ENCODE measurements at regions not wholly inside any gene's neighbourhood (a gene's known extent, or its start where the extent isn't known, plus 50 kb on each side); places are given as distances from the start of the nearest gene placed in this dataset.

DNA sequence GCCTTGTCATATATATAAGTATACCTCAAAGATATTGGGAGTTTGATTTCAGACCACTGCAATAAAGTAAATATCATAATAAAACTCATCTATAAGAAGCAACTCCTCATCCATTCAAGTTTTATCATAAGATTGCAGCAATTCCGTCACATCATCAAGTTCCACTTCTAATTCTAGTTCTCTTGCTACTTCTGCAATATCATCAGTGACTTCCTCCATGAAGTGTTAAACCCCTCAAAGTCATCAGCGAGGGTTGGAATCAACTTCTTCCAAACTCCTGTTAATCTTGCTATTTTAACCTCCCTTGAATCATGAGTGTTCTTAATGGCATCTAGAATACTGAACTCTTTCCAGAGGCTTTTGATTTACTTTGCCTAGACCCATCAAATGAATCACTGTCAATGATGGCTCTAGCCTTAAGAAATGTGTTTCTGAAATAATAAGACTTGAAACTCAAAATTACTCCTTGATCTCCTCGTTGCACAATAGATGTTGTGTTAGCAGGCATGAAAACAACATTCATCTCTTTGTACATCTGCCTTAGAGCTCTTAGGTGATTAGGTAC is 88.3 kb downstream of the RPE65 start:
- Histone ChIP-seq H3K4me1 (no peaks in the 10 kb centered on the region), H3K4me3 (replicated peaks in 1 of 3) (no peak overlapping the region), H3K27me3 (no peaks in the 10 kb centered on the region), H3K27ac (no peak overlapping the region), H3K36me3 (no peaks in the 10 kb centered on the region), H3K9me3 (no peaks in the 10 kb centered on the region)
- DNase-seq: no peak
- TF ChIP-seq, protein P1, sequence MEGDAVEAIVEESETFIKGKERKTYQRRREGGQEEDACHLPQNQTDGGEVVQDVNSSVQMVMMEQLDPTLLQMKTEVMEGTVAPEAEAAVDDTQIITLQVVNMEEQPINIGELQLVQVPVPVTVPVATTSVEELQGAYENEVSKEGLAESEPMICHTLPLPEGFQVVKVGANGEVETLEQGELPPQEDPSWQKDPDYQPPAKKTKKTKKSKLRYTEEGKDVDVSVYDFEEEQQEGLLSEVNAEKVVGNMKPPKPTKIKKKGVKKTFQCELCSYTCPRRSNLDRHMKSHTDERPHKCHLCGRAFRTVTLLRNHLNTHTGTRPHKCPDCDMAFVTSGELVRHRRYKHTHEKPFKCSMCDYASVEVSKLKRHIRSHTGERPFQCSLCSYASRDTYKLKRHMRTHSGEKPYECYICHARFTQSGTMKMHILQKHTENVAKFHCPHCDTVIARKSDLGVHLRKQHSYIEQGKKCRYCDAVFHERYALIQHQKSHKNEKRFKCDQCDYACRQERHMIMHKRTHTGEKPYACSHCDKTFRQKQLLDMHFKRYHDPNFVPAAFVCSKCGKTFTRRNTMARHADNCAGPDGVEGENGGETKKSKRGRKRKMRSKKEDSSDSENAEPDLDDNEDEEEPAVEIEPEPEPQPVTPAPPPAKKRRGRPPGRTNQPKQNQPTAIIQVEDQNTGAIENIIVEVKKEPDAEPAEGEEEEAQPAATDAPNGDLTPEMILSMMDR (IDR thresholded peaks at IDR 0.05): no peak
- TF ChIP-seq POLR2A (IDR thresholded peaks at IDR 0.05): no peak
- 77 to 78% methylated on average over 3 of the region's 3 CpGs for WGBS, 2 donors
- intact Hi-C loops (cut with DNase I): no loop called here

DNA sequence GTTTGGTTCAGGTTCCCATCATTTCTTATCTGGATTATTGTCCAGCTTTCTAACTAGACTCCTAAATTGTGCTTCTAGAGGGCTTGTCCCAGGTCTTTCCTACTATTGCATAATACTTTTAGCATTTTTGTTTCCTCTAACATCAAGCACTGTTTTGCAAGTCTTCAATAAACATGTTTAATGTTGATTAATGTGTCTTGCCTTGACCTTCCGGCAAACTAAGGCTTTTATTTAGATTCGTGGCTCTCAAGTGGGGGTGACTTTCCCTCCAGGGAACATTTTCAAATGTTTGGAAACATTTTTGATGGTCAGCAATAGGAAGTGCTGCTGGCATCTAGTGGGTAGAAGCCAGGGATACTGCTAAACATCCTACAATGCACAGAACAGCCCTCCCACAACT is 90.7 kb downstream of the RPE65 start:
- Histone ChIP-seq H3K9me3 (no peaks in the 10 kb centered on the region), H3K4me3 (replicated peaks in 1 of 3) (no peak overlapping the region), H3K4me1 (no peaks in the 10 kb centered on the region), H3K36me3 (no peaks in the 10 kb centered on the region), H3K27ac (no peak overlapping the region), H3K27me3 (no peaks in the 10 kb centered on the region)
- DNase-seq: no peak
- intact Hi-C loops (cut with DNase I): no loop called here
- WGBS, 2 donors: 70 to 76% methylated on average over 2 of the region's 2 CpGs
- TF ChIP-seq, protein P1 (IDR thresholded peaks at IDR 0.05): no peak
- no peak for TF ChIP-seq POLR2A (IDR thresholded peaks at IDR 0.05)

DNA sequence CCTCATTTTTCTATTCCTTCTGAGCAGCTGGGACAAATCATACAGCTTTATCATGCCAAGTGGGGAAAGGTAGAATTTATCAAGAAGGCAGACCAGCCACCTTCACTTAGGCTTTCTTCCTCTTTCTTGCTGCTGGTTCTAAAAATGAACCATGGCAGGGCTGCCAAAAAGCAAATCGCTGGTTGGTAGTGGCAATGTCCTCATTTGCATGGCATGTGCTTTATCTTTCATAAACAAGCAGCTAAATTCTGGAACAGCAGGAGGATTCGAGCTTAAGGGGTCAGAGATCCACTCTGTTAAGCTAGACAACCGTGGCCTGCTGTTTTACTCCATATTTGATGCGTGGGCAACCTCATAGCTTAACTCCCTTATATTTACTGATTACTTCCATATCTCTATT is 91.3 kb downstream of the RPE65 start:
- Histone ChIP-seq H3K36me3 (no peaks in the 10 kb centered on the region), H3K27me3 (no peaks in the 10 kb centered on the region), H3K4me3 (replicated peaks in 1 of 3) (no peak overlapping the region), H3K27ac (no peak overlapping the region), H3K4me1 (no peaks in the 10 kb centered on the region), H3K9me3 (no peaks in the 10 kb centered on the region)
- no peak for DNase-seq
- 53% methylated on average over 4 of the region's 4 CpGs for WGBS, 2 donors
- intact Hi-C loops (cut with DNase I): no loop called here
- no peak for TF ChIP-seq POLR2A (IDR thresholded peaks at IDR 0.05)
- TF ChIP-seq, protein P1 (IDR thresholded peaks at IDR 0.05): no peak

DNA sequence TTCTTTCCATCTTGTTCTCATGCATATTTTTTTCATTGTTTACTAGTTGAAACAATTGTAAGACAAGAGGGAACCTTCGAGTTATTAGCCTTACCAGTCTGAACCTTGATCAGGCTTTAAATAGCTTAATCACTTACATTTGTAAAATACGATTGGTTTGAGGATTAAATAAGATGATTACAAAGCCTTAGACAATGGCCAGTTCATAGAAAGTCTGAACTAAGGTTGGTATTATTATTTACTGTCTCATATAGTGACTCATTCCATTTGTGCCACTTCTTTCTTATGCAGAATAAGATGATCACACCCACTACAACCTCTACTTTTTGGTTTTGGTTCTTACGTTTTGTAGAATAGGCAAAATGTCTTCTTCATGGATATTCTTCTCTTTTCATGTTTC is 94.1 kb downstream of the RPE65 start:
- Histone ChIP-seq H3K27me3 (no peaks in the 10 kb centered on the region), H3K4me3 (replicated peaks in 1 of 3) (no peak overlapping the region), H3K27ac (no peak overlapping the region), H3K4me1 (no peaks in the 10 kb centered on the region), H3K36me3 (no peaks in the 10 kb centered on the region), H3K9me3 (no peaks in the 10 kb centered on the region)
- intact Hi-C loops (cut with DNase I): no loop called here
- DNase-seq: no peak
- WGBS, 2 donors: 90% methylated on average over 3 of the region's 3 CpGs
- TF ChIP-seq POLR2A (IDR thresholded peaks at IDR 0.05): no peak
- TF ChIP-seq, protein P1 (IDR thresholded peaks at IDR 0.05): no peak

DNA sequence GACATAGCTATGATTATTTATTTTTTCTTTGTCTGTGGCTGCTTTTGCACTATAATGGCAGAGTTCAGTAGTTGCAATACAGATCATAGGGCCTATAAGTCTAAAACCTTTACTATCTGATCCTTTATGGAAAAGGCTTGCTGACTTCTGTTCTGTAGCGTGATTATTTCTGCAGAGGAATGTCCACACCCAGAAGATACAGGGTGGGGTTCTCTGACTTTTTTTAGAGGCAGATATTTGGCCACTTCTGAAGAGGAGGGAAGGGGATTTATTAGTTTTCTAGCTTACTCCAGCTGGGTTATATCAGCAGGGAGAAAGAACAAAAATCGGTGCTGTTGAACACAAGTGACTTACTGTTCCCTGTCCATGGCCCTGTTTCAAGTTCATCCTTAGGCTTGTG is 97.6 kb downstream of the RPE65 start:
- intact Hi-C loops (cut with DNase I): no loop called here
- WGBS, 2 donors: 53 to 92% methylated on average over 2 of the region's 2 CpGs
- H3K27me3 ChIP-seq: no peaks in the 10 kb centered on the region
- DNase-seq: no peak
- H3K36me3 ChIP-seq: no peaks in the 10 kb centered on the region
- no peaks in the 10 kb centered on the region for H3K9me3 ChIP-seq
- TF ChIP-seq, protein P1 (IDR thresholded peaks at IDR 0.05): no peak
- no peak for TF ChIP-seq POLR2A (IDR thresholded peaks at IDR 0.05)
- no peak overlapping the region for H3K27ac ChIP-seq
- no peak overlapping the region for H3K4me3 ChIP-seq (replicated peaks in 1 of 3)
- H3K4me1 ChIP-seq: no peaks in the 10 kb centered on the region
